ENCODE measurements at regions not wholly inside any gene's neighbourhood (a gene's known extent, or its start where the extent isn't known, plus 50 kb on each side); places are given as distances from the start of the nearest gene placed in this dataset.

DNA sequence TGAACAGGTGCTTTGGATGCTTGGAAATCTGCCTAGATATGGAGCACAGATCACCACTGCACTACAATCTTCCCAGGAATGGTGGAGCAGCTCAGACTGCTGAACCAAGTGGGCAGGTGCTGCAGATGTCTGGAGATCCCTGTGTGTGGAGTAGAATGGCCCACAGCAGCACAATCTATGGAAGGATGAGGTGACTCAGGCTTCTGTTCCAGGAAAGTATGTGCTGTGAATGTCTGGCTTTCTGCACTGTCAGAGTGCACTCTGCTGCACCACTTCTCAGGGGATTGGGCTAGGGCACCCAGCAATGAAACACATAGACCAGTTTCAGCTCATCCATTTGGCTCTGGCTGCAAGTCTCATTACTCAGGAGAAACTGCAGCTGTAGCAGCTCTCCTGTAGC is 865.4 kb upstream of the NXPH2 start:
- Histone ChIP-seq H3K56ac (ENCODE audit: insufficient read length, low read depth, low read length) (no peak overlapping the region), H3K79me1 (ENCODE audit: insufficient read depth, low read depth, low read length, poor library complexity, severe bottlenecking) (no peaks in the 10 kb centered on the region), H3K9me3 (ENCODE audit: control insufficient read depth, low read depth, low read length) (no peaks in the 10 kb centered on the region), H3K4me1 (ENCODE audit: insufficient read depth, low read length) (no peaks in the 10 kb centered on the region), H2BK5ac (ENCODE audit: insufficient read length, low read length) (no peak overlapping the region), H3K18ac (ENCODE audit: insufficient read length, low read depth, low read length) (no peak overlapping the region), H3K9ac (ENCODE audit: extremely low read depth, insufficient read length, low read length) (no peak overlapping the region), H3K27me3 (ENCODE audit: insufficient read depth, low read length) (no peaks in the 10 kb centered on the region), H3K4me2 (ENCODE audit: insufficient read depth, insufficient read length, low read length) (no peak overlapping the region), H3K23me2 (ENCODE audit: insufficient read length, low read depth, low read length, poor library complexity, severe bottlenecking) (no peaks in the 10 kb centered on the region), H2BK120ac (ENCODE audit: low read depth, low read length, poor library complexity, severe bottlenecking) (no peak overlapping the region), H2AFZ (ENCODE audit: low read length) (no peak overlapping the region), H3K23ac (ENCODE audit: insufficient read length, low read depth, low read length) (no peak overlapping the region), H3T11ph (ENCODE audit: low read length) (no peak overlapping the region), H4K91ac (ENCODE audit: insufficient read length, low read depth, low read length) (no peak overlapping the region), H4K8ac (replicated peaks; ENCODE audit: insufficient read length, low read depth, low read length) (no peak overlapping the region), H4K20me1 (ENCODE audit: control insufficient read depth, insufficient read depth, insufficient read length) (no peaks in the 10 kb centered on the region), H3K4ac (ENCODE audit: low read depth, low read length) (no peak overlapping the region), H3K27ac (ENCODE audit: insufficient read length, low read depth, low read length) (no peak overlapping the region), H2AK5ac (ENCODE audit: insufficient read length, low read length) (no peak overlapping the region), H4K5ac (ENCODE audit: insufficient read length, low read depth, low read length) (no peak overlapping the region), H2BK15ac (ENCODE audit: low read depth, low read length) (no peak overlapping the region), H3K14ac (ENCODE audit: insufficient read depth, low read length) (no peak overlapping the region), H2BK20ac (ENCODE audit: low read depth, low read length, poor library complexity, severe bottlenecking) (no peak overlapping the region), H2BK12ac (ENCODE audit: insufficient read length, low read depth, low read length) (no peak overlapping the region), H3K79me2 (ENCODE audit: insufficient read depth, low read length) (no peaks in the 10 kb centered on the region)
- Mint-ChIP-seq H3K27ac (no peak overlapping the region), H3K4me1 (no peaks in the 10 kb centered on the region), H3K9me3 (peaks cover 24 to 35% of the 10 kb centered on the region in 2 experiments), H3K27me3 (ENCODE audit: low read depth) (no peaks in the 10 kb centered on the region), H3K36me3 (ENCODE audit: insufficient read depth in 1 of 3, low read depth in 3 of 3) (peaks cover 16 to 43% (median 20%) of the 10 kb centered on the region in 3 experiments), H3K4me3 (no peak overlapping the region)
- DNase-seq: no peak
- TF ChIP-seq, protein P1, sequence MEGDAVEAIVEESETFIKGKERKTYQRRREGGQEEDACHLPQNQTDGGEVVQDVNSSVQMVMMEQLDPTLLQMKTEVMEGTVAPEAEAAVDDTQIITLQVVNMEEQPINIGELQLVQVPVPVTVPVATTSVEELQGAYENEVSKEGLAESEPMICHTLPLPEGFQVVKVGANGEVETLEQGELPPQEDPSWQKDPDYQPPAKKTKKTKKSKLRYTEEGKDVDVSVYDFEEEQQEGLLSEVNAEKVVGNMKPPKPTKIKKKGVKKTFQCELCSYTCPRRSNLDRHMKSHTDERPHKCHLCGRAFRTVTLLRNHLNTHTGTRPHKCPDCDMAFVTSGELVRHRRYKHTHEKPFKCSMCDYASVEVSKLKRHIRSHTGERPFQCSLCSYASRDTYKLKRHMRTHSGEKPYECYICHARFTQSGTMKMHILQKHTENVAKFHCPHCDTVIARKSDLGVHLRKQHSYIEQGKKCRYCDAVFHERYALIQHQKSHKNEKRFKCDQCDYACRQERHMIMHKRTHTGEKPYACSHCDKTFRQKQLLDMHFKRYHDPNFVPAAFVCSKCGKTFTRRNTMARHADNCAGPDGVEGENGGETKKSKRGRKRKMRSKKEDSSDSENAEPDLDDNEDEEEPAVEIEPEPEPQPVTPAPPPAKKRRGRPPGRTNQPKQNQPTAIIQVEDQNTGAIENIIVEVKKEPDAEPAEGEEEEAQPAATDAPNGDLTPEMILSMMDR (conservative IDR thresholded peaks at IDR 0.05): no peak
